ENCODE measurements at regions not wholly inside any gene's neighbourhood (a gene's known extent, or its start where the extent isn't known, plus 50 kb on each side); places are given as distances from the start of the nearest gene placed in this dataset.

- WGBS, 2 experiments: 90 to 93% methylated on average over 3 of the region's 3 CpGs
- Histone ChIP-seq H3K36me3 (ENCODE audit: control insufficient read depth, insufficient read depth, low read length) (no peaks in the 10 kb centered on the region), H3K4me1 (ENCODE audit: control insufficient read depth, insufficient read depth, low read length) (no peaks in the 10 kb centered on the region), H3K4me3 (ENCODE audit: insufficient read depth, low read depth, low read length) (no peak overlapping the region), H3K9me3 (ENCODE audit: control insufficient read depth, low read length) (no peaks in the 10 kb centered on the region), H3K27me3 (ENCODE audit: control insufficient read depth, insufficient read depth, low read length, poor library complexity, severe bottlenecking) (no peaks in the 10 kb centered on the region), H3K27ac (ENCODE audit: insufficient read depth, low read depth, low read length, poor library complexity, severe bottlenecking) (no peak overlapping the region)
These were observed 250.9 kb upstream of the FMN2 start for GRCh38 chr1:239840790-239841189.

GRCh38 chr1:239841631-239842030, 250.1 kb upstream of the FMN2 start:
- Histone ChIP-seq H3K36me3 (ENCODE audit: control insufficient read depth, insufficient read depth, low read length) (no peaks in the 10 kb centered on the region), H3K4me3 (ENCODE audit: insufficient read depth, low read depth, low read length) (no peak overlapping the region), H3K9me3 (ENCODE audit: control insufficient read depth, low read length) (no peaks in the 10 kb centered on the region), H3K27me3 (ENCODE audit: control insufficient read depth, insufficient read depth, low read length, poor library complexity, severe bottlenecking) (no peaks in the 10 kb centered on the region), H3K4me1 (ENCODE audit: control insufficient read depth, insufficient read depth, low read length) (no peaks in the 10 kb centered on the region), H3K27ac (ENCODE audit: insufficient read depth, low read depth, low read length, poor library complexity, severe bottlenecking) (no peak overlapping the region)
- WGBS, 2 experiments: 94% methylated on average over 2 of the region's 2 CpGs

GRCh38 chr1:239843541-239843940, 248.1 kb upstream of the FMN2 start:
- Histone ChIP-seq H3K4me3 (ENCODE audit: insufficient read depth, low read depth, low read length) (no peak overlapping the region), H3K4me1 (ENCODE audit: control insufficient read depth, insufficient read depth, low read length) (no peaks in the 10 kb centered on the region), H3K9me3 (ENCODE audit: control insufficient read depth, low read length) (no peaks in the 10 kb centered on the region), H3K27ac (ENCODE audit: insufficient read depth, low read depth, low read length, poor library complexity, severe bottlenecking) (no peak overlapping the region), H3K36me3 (ENCODE audit: control insufficient read depth, insufficient read depth, low read length) (no peaks in the 10 kb centered on the region), H3K27me3 (ENCODE audit: control insufficient read depth, insufficient read depth, low read length, poor library complexity, severe bottlenecking) (no peaks in the 10 kb centered on the region)
- 95% methylated on average over 1 of the region's 2 CpGs; no CpG with 5 or more reads in 1 of the 2 experiments for WGBS, 2 experiments

- H3K4me3 ChIP-seq (ENCODE audit: insufficient read depth, low read depth, low read length): no peak overlapping the region
- no peaks in the 10 kb centered on the region for H3K36me3 ChIP-seq (ENCODE audit: control insufficient read depth, insufficient read depth, low read length)
- no peaks in the 10 kb centered on the region for H3K4me1 ChIP-seq (ENCODE audit: control insufficient read depth, insufficient read depth, low read length)
- 90 to 100% methylated on average over 1 of the region's 1 CpG for WGBS, 2 experiments
- no peaks in the 10 kb centered on the region for H3K27me3 ChIP-seq (ENCODE audit: control insufficient read depth, insufficient read depth, low read length, poor library complexity, severe bottlenecking)
- no peak overlapping the region for H3K27ac ChIP-seq (ENCODE audit: insufficient read depth, low read depth, low read length, poor library complexity, severe bottlenecking)
- H3K9me3 ChIP-seq (ENCODE audit: control insufficient read depth, low read length): no peaks in the 10 kb centered on the region
These were observed 246.8 kb upstream of the FMN2 start for GRCh38 chr1:239844833-239845232.

GRCh38 chr1:239854922-239855321, 236.8 kb upstream of the FMN2 start:
- 88 to 95% methylated on average over 2 of the region's 2 CpGs for WGBS, 2 experiments
- Histone ChIP-seq H3K36me3 (ENCODE audit: control insufficient read depth, insufficient read depth, low read length) (no peaks in the 10 kb centered on the region), H3K4me3 (ENCODE audit: insufficient read depth, low read depth, low read length) (no peak overlapping the region), H3K9me3 (ENCODE audit: control insufficient read depth, low read length) (no peaks in the 10 kb centered on the region), H3K27me3 (ENCODE audit: control insufficient read depth, insufficient read depth, low read length, poor library complexity, severe bottlenecking) (no peaks in the 10 kb centered on the region), H3K4me1 (ENCODE audit: control insufficient read depth, insufficient read depth, low read length) (no peaks in the 10 kb centered on the region), H3K27ac (ENCODE audit: insufficient read depth, low read depth, low read length, poor library complexity, severe bottlenecking) (no peak overlapping the region)

GRCh38 chr1:239856067-239856466, 235.6 kb upstream of the FMN2 start:
- no peaks in the 10 kb centered on the region for H3K36me3 ChIP-seq (ENCODE audit: control insufficient read depth, insufficient read depth, low read length)
- no peak overlapping the region for H3K27ac ChIP-seq (ENCODE audit: insufficient read depth, low read depth, low read length, poor library complexity, severe bottlenecking)
- no peak overlapping the region for H3K4me3 ChIP-seq (ENCODE audit: insufficient read depth, low read depth, low read length)
- 78 to 81% methylated on average over 6 of the region's 6 CpGs for WGBS, 2 experiments
- no peaks in the 10 kb centered on the region for H3K4me1 ChIP-seq (ENCODE audit: control insufficient read depth, insufficient read depth, low read length)
- no peaks in the 10 kb centered on the region for H3K27me3 ChIP-seq (ENCODE audit: control insufficient read depth, insufficient read depth, low read length, poor library complexity, severe bottlenecking)
- H3K9me3 ChIP-seq (ENCODE audit: control insufficient read depth, low read length): no peaks in the 10 kb centered on the region

- H3K36me3 ChIP-seq (ENCODE audit: control insufficient read depth, insufficient read depth, low read length): no peaks in the 10 kb centered on the region
- H3K4me1 ChIP-seq (ENCODE audit: control insufficient read depth, insufficient read depth, low read length): no peaks in the 10 kb centered on the region
- H3K27ac ChIP-seq (ENCODE audit: insufficient read depth, low read depth, low read length, poor library complexity, severe bottlenecking): no peak overlapping the region
- 100% methylated on average over 1 of the region's 1 CpG; no CpG with 5 or more reads in 1 of the 2 experiments for WGBS, 2 experiments
- no peaks in the 10 kb centered on the region for H3K27me3 ChIP-seq (ENCODE audit: control insufficient read depth, insufficient read depth, low read length, poor library complexity, severe bottlenecking)
- H3K4me3 ChIP-seq (ENCODE audit: insufficient read depth, low read depth, low read length): no peak overlapping the region
- no peaks in the 10 kb centered on the region for H3K9me3 ChIP-seq (ENCODE audit: control insufficient read depth, low read length)
These were observed 234.8 kb upstream of the FMN2 start for GRCh38 chr1:239856924-239857323.

GRCh38 chr1:239858057-239858456, 233.6 kb upstream of the FMN2 start:
- H3K27me3 ChIP-seq (ENCODE audit: control insufficient read depth, insufficient read depth, low read length, poor library complexity, severe bottlenecking): no peaks in the 10 kb centered on the region
- no peaks in the 10 kb centered on the region for H3K36me3 ChIP-seq (ENCODE audit: control insufficient read depth, insufficient read depth, low read length)
- H3K4me3 ChIP-seq (ENCODE audit: insufficient read depth, low read depth, low read length): no peak overlapping the region
- no peaks in the 10 kb centered on the region for H3K4me1 ChIP-seq (ENCODE audit: control insufficient read depth, insufficient read depth, low read length)
- no peak overlapping the region for H3K27ac ChIP-seq (ENCODE audit: insufficient read depth, low read depth, low read length, poor library complexity, severe bottlenecking)
- no peaks in the 10 kb centered on the region for H3K9me3 ChIP-seq (ENCODE audit: control insufficient read depth, low read length)
- 79 to 84% methylated on average over 3 to 4 of the region's 4 CpGs for whole genome bisulfite sequencing, 2 experiments

- Histone ChIP-seq H3K4me3 (ENCODE audit: insufficient read depth, low read depth, low read length) (no peak overlapping the region), H3K27ac (ENCODE audit: insufficient read depth, low read depth, low read length, poor library complexity, severe bottlenecking) (no peak overlapping the region), H3K36me3 (ENCODE audit: control insufficient read depth, insufficient read depth, low read length) (no peaks in the 10 kb centered on the region), H3K27me3 (ENCODE audit: control insufficient read depth, insufficient read depth, low read length, poor library complexity, severe bottlenecking) (no peaks in the 10 kb centered on the region), H3K4me1 (ENCODE audit: control insufficient read depth, insufficient read depth, low read length) (no peaks in the 10 kb centered on the region), H3K9me3 (ENCODE audit: control insufficient read depth, low read length) (no peaks in the 10 kb centered on the region)
- 93 to 94% methylated on average over 4 to 5 of the region's 5 CpGs for WGBS, 2 experiments
These were observed 233.2 kb upstream of the FMN2 start for GRCh38 chr1:239858529-239858928.

- no CpG with 5 or more reads among the region's 1 CpG for WGBS, 2 experiments
These were observed 229.7 kb upstream of the FMN2 start for GRCh38 chr1:239861985-239862384.

More at GRCh38 chr1:239861985-239862384, 229.7 kb upstream of the FMN2 start:
- H3K4me1 ChIP-seq (ENCODE audit: control insufficient read depth, insufficient read depth, low read length): no peaks in the 10 kb centered on the region
- H3K9me3 ChIP-seq (ENCODE audit: control insufficient read depth, low read length): no peaks in the 10 kb centered on the region
- no peak overlapping the region for H3K27ac ChIP-seq (ENCODE audit: insufficient read depth, low read depth, low read length, poor library complexity, severe bottlenecking)
- no peaks in the 10 kb centered on the region for H3K27me3 ChIP-seq (ENCODE audit: control insufficient read depth, insufficient read depth, low read length, poor library complexity, severe bottlenecking)
- no peaks in the 10 kb centered on the region for H3K36me3 ChIP-seq (ENCODE audit: control insufficient read depth, insufficient read depth, low read length)
- H3K4me3 ChIP-seq (ENCODE audit: insufficient read depth, low read depth, low read length): no peak overlapping the region
